Skin epidermis (tissue), 12 donors: ENCODE measurements at regions not wholly inside any gene's neighbourhood (a gene's known extent, or its start where the extent isn't known, plus 50 kb on each side); places are given as distances from the start of the nearest gene placed in this dataset.
"Not testable (repeated sequence)": the region's sequence is repeated elsewhere in the genome, so short reads cannot be mapped to it uniquely, and the experiment has no call there.

Experiments used
- H3K27ac ChIP-seq, 21 experiments: fragments of 200-600 bp; sonication (generic) in 11 of 21; one replicate each; pipeline ENCODE4 v1.5.0; 2020; ENCODE audit warnings: mild to moderate bottlenecking in 3 of 21, inconsistent platforms in 2 of 21, moderate library complexity in 2 of 21
- H3K4me3 ChIP-seq, 7 experiments: fragments of 200-600 bp; sonication (generic) in 2 of 7; one replicate each; pipeline ENCODE4 v1.5.0; 2020; ENCODE audit warnings: inconsistent platforms in 2 of 7, mild to moderate bottlenecking in 2 of 7, moderate library complexity in 1 of 7

DNA sequence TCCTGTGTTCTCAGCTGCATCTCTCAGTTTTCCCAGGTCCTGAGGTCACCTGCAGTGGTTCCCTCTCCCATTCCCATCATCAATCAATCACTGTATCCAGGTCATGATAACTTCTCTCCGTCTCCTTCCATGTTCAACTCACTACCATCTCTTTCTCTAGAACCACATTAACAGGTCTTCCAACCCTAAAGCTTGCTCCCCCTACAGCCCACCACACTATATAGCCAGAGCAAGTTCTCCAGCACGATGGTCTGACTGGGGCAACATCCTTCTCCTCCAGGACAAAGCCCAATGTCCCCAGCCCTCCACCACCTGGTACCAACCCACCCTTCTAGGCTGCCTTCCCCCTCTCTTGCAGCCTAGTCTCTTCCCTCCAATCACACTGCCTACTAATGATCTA is 241.6 kb downstream of the CDK5RAP2 start:
- Histone ChIP-seq H3K27ac (no peak overlapping the region), H3K4me3 (no peak overlapping the region)

DNA sequence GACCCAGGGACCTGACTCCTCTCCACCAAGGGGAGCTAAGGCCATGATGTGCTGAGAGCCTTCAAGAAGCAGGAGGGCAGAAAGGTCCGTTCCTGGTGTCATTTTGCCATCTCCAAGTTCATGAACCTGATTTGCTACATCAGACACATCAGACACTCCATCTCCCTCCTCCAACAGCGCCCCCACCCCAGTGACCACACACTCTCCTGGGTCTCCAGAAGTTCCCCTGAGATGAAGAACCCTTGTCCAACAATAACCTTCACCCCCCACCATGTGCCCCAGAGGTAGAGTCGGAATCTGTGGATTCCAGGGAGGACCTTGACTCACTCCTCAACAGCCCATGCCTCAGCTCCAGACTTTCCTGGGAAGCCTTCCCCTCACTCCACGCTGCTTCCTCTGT is 242.8 kb downstream of the CDK5RAP2 start:
- Histone ChIP-seq H3K4me3 (no peak overlapping the region), H3K27ac (no peak overlapping the region)

DNA sequence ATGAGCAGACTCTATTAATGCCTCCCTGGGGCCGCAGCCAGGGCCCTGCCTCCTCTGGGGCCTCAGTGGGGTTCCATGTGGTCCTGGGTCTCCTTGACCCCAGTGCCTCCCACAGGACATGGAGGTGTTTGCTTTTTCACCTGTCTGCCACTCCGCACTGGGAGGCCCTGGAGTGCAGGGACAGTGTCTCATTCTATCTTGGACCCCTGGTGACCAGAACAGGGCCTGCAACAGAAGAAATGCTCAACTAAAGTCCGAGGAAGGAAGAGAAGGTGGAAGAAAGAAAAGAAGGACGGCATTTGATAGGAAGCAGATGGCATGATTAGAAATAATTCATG is 243.2 kb downstream of the CDK5RAP2 start:
- Histone ChIP-seq H3K27ac (no peak overlapping the region), H3K4me3 (no peak overlapping the region)

DNA sequence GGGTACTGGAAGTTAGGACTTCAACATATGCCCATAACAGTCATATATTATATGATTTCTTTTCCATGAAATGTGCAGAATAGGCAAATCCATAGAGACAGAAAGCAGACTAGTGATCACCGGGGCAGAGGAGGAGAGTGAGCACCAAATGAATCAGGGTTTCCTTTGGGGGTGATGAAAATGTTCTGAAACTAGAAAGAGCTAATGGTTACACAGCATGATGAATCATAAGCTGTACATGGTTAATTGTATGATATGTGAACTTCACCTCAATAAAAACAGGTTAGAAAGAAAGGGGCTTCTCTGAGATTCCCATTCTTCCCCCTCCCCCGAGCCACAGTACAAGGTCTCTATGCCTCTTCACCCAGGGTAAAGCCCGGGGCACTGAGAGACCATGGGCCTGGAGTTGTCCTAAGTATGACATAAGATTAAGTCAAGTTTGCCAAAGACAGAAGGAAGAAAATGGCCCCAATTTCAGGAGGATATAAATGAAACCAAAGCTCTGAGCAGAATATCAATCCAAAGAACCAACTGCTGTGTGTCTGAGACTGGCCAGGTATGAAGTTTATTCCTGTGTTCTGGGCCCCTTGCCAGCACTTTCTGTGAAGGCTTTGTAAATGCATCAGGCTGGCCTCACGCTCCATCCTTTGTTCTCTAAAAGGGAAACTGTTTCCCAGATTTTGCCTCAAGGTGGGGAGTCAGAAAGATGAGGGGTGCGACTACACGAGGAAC is 243.8 kb downstream of the CDK5RAP2 start:
- Histone ChIP-seq H3K4me3 (no peak overlapping the region), H3K27ac (no peak overlapping the region)

DNA sequence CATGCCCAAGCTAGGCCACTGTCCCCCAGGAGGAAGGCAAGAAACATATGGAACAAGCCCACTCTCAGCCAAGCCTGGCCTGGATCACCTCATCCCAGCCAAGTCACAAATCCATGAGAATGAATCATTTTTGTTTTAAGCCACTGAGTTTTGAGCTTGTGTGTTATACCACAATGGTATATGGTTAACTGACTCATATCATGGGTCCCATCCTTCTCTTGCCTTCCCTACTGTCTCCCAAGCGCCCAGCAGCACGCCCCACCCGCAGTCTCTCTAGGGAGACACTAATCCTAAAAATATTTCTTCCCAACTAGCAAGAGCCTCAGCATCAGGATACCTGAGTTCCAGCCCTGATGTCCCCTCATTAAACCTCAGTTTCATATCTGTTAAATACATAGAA is 248.1 kb downstream of the CDK5RAP2 start:
- H3K27ac ChIP-seq = no peak overlapping the region
- H3K4me3 ChIP-seq = no peak overlapping the region

DNA sequence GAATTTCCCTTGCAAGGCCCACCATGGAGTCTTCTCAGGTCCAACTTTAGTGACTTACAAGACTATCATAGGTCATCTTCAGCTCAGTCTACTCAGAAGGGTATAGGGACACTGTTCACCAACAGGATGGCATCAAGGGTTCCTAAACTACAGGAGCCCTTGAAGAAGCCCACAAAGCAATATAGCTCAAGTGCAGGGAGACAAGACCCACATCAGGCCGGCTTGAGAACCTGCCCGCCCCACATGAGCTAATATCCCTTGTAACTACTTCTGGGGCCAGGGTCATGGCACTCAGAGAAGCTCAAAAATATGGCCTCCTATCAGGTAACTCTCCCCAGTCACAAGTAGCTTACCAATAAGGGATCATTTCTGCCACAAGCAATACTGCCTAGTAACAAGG is 249.9 kb downstream of the CDK5RAP2 start:
- Histone ChIP-seq H3K27ac (no peak overlapping the region), H3K4me3 (no peak overlapping the region)

DNA sequence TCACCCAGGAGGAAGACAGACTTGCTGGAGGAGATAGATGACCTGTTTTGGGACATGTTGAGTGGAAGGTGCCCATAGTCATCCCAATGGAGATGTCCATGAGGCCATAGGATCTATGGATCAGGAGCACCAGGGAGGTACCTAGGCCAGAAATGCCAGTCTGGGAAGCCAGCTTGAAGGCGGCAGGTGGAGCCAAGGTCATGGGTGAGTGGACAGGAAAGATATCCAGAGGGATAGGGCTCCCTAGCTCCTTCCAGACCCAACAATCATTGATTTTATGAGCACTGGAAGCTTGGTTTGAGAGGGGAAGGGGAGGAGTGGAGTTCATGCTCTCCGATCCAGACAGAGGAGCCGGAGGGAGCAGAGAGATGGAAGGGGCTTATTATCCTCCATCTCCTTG is 252.6 kb downstream of the CDK5RAP2 start:
- no peak overlapping the region for H3K4me3 ChIP-seq
- H3K27ac ChIP-seq = no peak overlapping the region

DNA sequence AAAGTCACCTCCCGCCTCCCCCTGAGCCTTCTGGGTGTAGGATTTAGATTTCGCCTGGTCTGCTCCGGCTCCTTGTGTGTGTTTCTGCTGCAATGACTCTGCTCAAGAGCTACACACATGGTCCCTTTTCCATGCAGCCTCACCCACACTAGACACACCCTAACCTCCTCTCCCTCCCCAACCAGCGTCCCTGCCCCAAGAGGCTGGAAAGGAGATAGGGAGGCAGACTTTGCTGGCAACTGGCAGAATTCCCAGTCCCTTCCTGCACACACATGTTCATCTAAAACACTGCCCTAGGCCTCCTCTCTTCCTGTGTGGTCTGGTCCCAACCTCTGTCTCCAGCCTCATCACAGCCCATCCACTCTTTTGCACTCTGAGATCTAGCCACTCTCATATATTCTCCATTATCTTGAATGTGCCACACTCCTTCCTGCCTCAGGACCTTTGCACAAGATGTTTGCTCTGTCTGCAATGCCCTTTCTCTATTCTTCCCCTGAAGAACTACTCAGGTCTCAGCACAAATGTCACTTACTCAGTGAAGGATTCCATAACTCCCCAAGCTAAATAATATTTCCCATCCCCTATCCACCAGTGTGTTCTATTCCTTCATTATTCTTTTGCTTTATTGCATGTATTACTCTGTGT is 253.8 kb downstream of the CDK5RAP2 start:
- Histone ChIP-seq H3K4me3 (no peak overlapping the region), H3K27ac (no peak overlapping the region)

DNA sequence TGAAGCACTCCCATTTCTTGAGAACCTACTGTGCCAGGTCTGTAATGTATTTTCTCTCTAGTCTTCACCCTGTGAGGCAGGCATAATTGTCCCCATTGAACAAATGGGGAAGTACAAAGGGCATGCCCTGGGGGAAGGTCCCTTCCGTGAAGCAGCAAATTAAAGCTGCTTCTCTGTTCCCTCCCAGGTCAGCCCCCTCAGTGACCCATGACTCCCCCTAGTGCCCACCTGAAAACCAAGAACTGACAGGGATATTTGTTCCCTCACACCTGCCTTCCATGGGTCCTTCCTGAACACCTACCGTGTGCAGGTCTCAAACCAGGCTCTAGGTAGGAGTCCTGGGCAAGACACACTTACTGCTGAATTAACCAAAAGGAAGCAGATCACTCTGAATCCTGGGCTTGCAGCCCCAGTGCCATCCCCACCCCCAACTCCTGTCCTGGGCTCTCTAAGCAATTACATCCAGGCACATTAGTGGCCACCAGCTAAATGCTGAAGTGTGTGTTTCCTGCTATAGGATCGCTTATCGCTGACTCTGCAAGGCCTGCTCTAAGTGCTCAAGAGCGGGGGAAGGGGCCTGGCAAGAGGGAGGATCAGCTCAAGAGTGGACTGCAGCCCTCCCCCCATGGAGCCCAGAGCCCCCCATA is 254.8 kb downstream of the CDK5RAP2 start:
- no peak overlapping the region for H3K27ac ChIP-seq

DNA sequence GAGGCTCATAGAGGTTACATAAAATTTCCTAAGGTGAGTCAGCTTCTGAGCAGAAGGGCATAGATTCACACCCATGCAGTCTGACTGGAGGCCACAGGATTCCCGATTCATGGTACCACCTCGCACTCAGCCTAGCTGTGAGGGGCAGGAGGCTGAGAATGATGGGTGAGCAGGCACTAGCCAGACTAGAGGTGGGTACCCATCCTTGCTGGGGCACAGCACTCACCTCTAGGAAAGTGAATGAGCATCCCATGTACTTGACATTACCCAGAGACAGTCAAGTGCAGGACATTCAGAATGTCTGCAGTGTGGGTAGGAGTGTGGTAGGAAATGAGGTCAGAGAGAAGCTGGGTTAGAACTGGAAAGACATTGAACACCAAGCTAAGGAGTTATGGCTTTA is 255.5 kb downstream of the CDK5RAP2 start:
- Histone ChIP-seq H3K27ac (no peak overlapping the region), H3K4me3 (no peak overlapping the region)

More for the DNA sequence above, 254.8 kb downstream of the CDK5RAP2 start:
- H3K4me3 ChIP-seq = no peak overlapping the region

DNA sequence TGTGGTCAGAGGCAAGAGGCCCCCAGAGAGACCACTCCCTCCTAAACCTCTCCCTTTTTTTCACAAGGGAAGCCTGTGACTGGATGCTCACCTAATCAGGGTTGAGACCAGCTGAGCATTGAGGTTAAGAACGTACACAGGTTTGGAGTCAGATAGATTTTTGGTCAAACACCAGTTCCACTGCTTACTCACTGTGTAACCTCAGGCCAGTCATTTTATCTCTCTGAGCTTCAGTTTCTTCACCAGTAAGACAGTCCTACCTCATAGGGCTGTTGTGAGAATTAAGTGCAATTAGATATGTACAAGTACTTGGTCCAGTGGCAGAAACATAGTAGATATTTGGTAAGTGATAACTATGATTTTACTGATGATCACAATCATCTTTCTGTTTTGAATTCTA is 256.8 kb downstream of the CDK5RAP2 start:
- Histone ChIP-seq H3K4me3 (no peak overlapping the region), H3K27ac (no peak overlapping the region)

DNA sequence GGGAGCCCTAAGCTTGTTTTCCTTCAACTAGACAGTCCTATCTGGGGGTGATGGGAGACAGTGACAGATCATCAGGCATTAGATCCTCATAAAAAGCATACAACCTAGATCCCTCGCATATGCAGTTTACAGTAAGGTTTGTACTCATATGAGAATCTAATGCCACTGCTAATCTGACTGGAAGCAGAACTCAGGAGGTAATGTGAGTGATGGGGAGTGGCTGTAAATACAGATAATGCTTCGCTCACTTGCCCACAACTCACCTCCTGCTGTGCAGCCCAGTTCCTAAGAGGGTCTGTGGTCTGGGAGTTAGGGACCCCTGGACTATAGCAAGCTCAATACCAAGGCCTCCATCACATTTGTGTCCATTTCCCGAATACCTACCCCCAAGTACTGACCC is 260.5 kb downstream of the CDK5RAP2 start:
- H3K4me3 ChIP-seq = no peak overlapping the region
- H3K27ac ChIP-seq = no peak overlapping the region

DNA sequence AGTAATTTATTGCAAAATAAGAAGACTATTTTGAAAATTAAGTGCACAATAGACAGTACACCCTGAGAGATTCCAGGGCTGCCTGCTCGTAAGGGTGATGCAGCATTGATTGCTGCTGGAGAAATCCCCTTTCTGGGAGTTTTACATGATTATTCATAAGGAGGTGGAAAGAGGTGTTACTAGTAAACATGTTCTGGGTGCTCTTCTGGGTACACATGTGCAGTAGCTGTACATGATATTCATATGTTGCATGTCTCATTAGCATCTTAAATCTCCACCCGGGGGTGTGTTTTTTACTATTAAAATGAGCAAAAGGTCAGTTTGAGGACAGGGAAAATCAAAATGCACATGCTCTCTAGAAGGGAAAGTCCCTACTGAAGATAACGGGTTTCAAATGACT is 264.8 kb downstream of the CDK5RAP2 start:
- Histone ChIP-seq H3K27ac (no peak overlapping the region), H3K4me3 (no peak overlapping the region)

DNA sequence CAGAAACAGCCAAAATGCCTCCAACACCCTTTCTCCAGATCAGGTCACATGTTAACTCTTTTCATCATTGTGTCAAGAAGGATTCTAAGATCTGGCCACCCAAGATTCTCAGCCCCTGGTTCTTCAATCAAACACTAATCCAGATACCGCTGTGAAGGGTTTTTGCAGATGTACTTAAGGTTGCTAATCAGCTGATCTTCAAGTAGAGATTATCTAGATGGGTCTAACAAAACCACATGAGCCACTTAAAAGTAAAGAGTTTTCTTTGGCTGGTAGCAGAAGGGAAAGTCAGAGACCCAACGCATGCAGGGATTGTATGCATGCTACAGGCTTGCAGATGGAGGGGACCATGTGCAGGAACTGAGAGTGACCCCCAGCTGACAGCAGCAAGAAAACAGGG is 267.9 kb downstream of the CDK5RAP2 start:
- Histone ChIP-seq H3K4me3 (no peak overlapping the region), H3K27ac (no peak overlapping the region)

DNA sequence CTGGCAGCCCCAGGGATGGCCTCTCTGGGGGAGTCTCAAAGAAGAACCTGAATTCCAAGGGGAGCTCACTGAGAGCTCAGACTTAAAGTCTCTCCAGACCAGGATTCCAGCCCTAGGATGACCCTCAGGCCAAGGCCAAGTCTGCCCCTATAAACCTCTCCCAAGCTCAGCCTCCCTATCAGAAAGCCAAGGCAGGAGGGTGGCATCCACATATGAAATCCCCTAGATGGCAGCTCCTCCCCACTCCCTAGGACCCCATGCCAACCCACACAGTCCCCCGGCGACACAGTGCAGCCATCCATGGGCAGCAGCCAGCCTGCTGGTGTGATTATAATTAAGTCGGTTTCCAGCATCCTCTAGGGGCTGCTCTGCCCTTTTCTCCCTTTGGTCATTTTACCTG is 269.9 kb downstream of the CDK5RAP2 start:
- no peak overlapping the region for H3K27ac ChIP-seq
- no peak overlapping the region for H3K4me3 ChIP-seq

DNA sequence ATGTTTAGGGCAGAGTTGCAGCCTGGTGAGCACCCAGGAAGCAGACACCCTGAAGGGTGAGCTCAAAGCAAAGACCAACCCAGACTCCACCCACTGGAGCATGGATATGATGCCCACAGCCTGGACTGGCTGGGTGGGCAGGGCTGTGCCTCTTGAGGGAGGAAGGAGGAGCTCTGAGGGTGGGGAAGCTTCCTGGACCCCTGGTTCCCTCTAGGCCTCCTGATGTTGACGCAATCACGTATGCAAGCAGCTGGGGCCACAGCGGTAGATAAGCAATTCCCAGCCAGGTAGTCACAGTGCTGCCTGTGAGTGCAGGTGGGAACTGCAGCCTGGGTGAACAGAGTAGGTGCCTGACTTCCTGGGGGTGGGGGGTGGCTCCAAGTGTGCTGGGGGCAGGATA is 271.5 kb downstream of the CDK5RAP2 start:
- Histone ChIP-seq H3K27ac (no peak overlapping the region), H3K4me3 (no peak overlapping the region)

DNA sequence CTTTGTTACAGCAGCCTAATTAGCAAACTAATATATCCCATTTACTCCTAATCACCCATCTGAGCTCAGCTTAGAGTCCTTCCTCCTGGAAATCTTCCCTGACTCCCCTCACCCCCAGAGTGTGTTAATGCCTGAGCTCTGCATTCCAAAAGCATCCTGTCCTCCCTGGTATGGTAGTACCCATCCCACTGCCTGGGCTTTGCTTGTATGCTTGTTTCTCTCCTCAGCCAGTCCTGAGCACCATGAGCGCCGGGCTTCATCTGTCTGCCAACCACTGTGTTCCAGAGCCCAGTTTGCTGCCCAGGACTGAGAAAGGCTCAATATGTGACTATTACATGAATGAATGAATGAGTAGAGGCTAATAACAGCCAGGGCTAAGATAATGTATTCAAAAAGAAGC is 272.4 kb downstream of the CDK5RAP2 start:
- H3K4me3 ChIP-seq = no peak overlapping the region
- no peak overlapping the region for H3K27ac ChIP-seq

DNA sequence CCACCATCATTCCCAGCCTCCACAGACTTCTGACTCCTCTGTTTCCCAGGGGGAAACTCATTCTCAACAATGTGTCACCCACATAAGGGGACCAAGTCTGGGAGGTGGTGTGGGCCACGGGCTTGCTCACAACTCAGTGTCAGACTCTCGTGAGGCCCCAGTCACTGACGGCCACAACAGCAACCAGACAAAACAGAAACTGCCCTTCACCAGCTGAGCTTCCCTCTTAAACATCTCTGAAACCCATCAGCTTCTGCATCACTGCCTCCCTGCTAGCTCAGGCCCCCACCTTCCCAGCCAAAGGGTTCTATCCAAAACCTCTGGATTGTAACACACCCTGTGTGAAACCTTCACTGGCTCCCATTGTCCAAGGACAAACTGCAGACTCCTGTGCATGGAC is 273.4 kb downstream of the CDK5RAP2 start:
- H3K4me3 ChIP-seq = no peak overlapping the region
- H3K27ac ChIP-seq = no peak overlapping the region

DNA sequence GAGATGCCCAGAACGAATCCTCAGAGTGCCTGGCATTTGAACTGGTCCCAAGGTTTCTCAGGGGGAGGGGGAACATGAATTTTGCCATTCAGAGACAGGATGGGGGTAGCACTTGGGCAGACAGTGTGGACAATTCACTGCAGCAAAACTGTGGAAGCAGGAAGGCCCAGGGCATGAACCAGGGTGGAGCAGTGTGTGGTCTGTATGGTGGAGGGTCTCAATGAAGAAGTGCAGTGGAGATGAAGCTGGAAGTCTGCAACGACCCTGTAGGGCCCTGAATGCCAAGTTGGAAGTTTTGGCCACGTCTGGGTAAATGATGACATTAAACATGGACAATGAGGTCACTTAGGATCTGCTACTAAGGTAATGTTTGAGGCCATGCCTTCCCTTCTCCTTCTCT is 273.9 kb downstream of the CDK5RAP2 start:
- Histone ChIP-seq H3K4me3 (no peak overlapping the region), H3K27ac (no peak overlapping the region)

DNA sequence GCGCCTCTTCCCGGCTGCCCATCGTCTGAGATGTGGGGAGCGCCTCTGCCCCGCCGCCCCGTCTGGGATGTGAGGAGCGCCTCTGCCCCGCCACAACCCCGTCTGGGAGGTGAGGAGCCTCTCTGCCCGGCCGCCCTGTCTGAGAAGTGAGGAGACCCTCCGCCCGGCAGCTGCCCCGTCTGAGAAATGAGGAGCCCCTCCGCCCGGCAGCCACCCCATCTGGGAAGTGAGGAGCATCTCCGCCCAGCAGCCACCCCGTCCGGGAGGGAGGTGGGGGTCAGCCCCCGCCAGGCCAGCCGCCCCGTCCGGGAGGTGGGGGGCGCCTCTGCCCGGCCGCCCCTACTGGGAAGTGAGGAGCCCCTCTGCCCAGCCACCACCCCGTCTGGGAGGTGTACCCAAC is 275.1 kb downstream of the CDK5RAP2 start:
- H3K4me3 ChIP-seq, H3K27ac ChIP-seq: not testable (repeated sequence)

DNA sequence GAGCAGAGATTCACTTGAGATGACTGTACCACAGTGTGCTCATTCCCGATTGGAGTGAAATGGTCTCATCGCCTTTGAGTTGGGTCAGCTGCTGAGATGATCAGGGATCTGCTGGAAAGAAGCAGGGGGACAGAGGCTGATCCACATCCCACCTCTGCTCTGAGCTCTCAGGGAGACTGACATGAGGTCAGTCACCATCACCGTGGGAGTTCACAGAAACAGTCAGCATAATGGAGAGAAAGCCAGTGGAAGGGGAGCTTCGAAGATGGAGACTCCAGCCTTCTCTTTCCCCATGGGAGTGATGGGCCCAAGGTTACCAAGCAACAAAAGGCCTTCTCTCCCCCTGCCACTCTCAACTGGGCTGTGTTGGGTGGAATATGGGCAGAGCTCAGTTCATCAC is 276.4 kb downstream of the CDK5RAP2 start:
- H3K27ac ChIP-seq = no peak overlapping the region
- H3K4me3 ChIP-seq = no peak overlapping the region

DNA sequence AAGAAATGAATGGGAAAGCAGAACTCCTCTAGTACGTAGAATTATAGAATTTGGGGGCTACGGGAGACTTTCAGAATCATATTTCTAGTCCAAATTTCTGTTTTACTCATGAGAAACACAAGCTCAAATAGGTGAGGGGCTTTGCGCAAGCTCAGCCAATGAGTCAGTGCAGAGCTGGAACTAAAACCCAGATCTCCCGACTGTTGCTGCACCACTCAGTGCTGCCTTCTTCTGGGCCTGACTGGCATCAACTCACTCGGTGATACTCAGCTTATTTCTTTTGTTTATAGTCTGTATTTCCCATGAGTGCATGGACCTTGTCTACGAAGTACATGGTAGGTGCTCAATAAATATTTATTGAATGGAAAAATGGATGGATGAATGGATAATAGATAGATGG is 280.2 kb downstream of the CDK5RAP2 start:
- H3K4me3 ChIP-seq = no peak overlapping the region
- no peak overlapping the region for H3K27ac ChIP-seq
